Caco-2 (cell line): ENCODE measurements at regions not wholly inside any gene's neighbourhood (a gene's known extent, or its start where the extent isn't known, plus 50 kb on each side); places are given as distances from the start of the nearest gene placed in this dataset.

Source experiments
- BruUV-seq: library from RNA; stranded (reverse); fragments of 400-500 nt; replicated peaks from 2 replicates; lab custom pipeline; 2021; lab: Mats Ljungman, UMichigan
- CTCF ChIA-PET: fragments of 300-600 bp; sonication (Branson Sonifier 250); formaldehyde crosslinking; loops from one replicate; lab custom pipeline; 2022; ENCODE audit warnings: antibody characterized with exemption; lab: Charles Lee
- POLR2A ChIA-PET: fragments of 300-600 bp; sonication (Branson Sonifier 250); formaldehyde crosslinking; loops from one replicate; lab custom pipeline; 2022; ENCODE audit warnings: antibody characterized with exemption; lab: Charles Lee
- DNase-seq, 2 experiments: peaks; one replicate each; pipeline versions ENCODE4 v3.0.0 to v3.0.0-alpha.2; 2020 to 2022
- H3K27me3 ChIP-seq: replicated peaks from 2 replicates; pipeline ENCODE4 v1.6.0; 2011; ENCODE audit warnings: low read length; ENCODE audit not compliant: control insufficient read depth, insufficient read depth
- H3K36me3 ChIP-seq: 2 replicates; pipeline ENCODE4 v1.5.1; 2011; ENCODE audit warnings: low read length; ENCODE audit not compliant: control insufficient read depth, insufficient read depth
- H3K4me1 ChIP-seq: fragments of 250-450 bp; sonication (Bioruptor Pico); 2 replicates; pipeline ENCODE4 v1.5.1; 2020; ENCODE audit warnings: mild to moderate bottlenecking
- H3K4me3 ChIP-seq: 2 replicates; pipeline ENCODE4 v1.5.1; 2011; ENCODE audit warnings: low read depth, mild to moderate bottlenecking, control low read depth, low read length
- H3K9me3 ChIP-seq: fragments of 250-450 bp; sonication (Bioruptor Pico); 2 replicates; pipeline ENCODE4 v1.5.1; 2020; ENCODE audit warnings: mild to moderate bottlenecking, moderate library complexity
- H3K27ac Mint-ChIP-seq: one replicate; pipeline ENCODE4 v1.8.0; 2022; ENCODE audit warnings: mixed read lengths; ENCODE audit not compliant: unreplicated experiment
- H3K27me3 Mint-ChIP-seq: one replicate; pipeline ENCODE4 v1.8.0; 2022; ENCODE audit warnings: mixed read lengths; ENCODE audit not compliant: insufficient read depth, unreplicated experiment
- H3K36me3 Mint-ChIP-seq: one replicate; pipeline ENCODE4 v1.8.0; 2022; ENCODE audit warnings: mild to moderate bottlenecking, mixed read lengths; ENCODE audit not compliant: insufficient read depth, unreplicated experiment
- H3K4me1 Mint-ChIP-seq: one replicate; pipeline ENCODE4 v1.8.0; 2022; ENCODE audit warnings: low read depth, mixed read lengths; ENCODE audit not compliant: unreplicated experiment
- H3K4me3 Mint-ChIP-seq: one replicate; pipeline ENCODE4 v1.8.0; 2022; ENCODE audit warnings: mild to moderate bottlenecking, moderate library complexity, mixed read lengths; ENCODE audit not compliant: unreplicated experiment
- H3K9me3 Mint-ChIP-seq: one replicate; pipeline ENCODE4 v1.8.0; 2022; ENCODE audit warnings: mixed read lengths; ENCODE audit not compliant: unreplicated experiment
- CTCF ChIP-seq, 2 experiments: fragments of 200-600 bp in 1 of 2; IDR thresholded peaks; 1 replicate in 1 of 2; 2 replicates in 1 of 2; pipeline versions ENCODE4 v1.5.1 to v1.8.0; 2011 to 2022; ENCODE audit warnings: antibody characterized with exemption in 1 of 2, control low read depth in 1 of 2, inconsistent platforms in 1 of 2, low read depth in 1 of 2, low read length in 1 of 2, mild to moderate bottlenecking in 1 of 2, moderate library complexity in 1 of 2; ENCODE audit not compliant: insufficient read depth in 1 of 2, severe bottlenecking in 1 of 2, unreplicated experiment in 1 of 2
- intact Hi-C: fragments of 100-400 bp; cut with micrococcal nuclease; formaldehyde crosslinking; loops from one replicate; pipeline ENCODE4 v1.10.0; 2022; ENCODE audit not compliant: unreplicated experiment

DNA sequence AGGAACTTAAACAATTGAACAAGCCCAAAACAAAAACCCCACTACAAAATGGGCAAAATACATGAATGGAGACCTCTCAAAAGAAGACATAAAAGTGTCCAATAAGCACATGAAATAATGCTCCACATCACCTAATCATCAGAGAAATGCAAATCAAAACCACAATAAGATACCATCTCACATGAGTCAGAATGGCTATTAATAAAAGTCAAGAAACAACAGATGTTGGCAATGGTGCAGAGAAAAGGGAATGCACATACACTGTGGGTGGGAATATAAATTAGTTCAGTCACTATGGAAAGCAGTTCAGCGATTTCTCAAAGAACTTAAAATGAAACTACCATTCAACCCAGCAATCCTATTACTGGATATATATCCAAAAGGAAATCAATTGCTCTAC, 337.4 kb upstream of the GRIA1 start:
- Histone ChIP-seq H3K4me1 (no peaks in the 10 kb centered on the region), H3K4me3 (no peak overlapping the region), H3K9me3 (no peaks in the 10 kb centered on the region), H3K36me3 (no peaks in the 10 kb centered on the region), H3K27me3 (no peaks in the 10 kb centered on the region)
- POLR2A ChIA-PET: no interaction called here
- CTCF ChIA-PET: no interaction called here
- intact Hi-C loops: no loop called here
- Mint-ChIP-seq H3K27ac (no peak overlapping the region), H3K27me3 (peaks cover 3% of the 10 kb centered on the region), H3K36me3 (no peaks in the 10 kb centered on the region), H3K4me1 (no peaks in the 10 kb centered on the region), H3K9me3 (no peaks in the 10 kb centered on the region), H3K4me3 (no peak overlapping the region)
- DNase-seq: no peak
- no peak for TF ChIP-seq CTCF (IDR thresholded peaks at IDR 0.05; ENCODE audit: insufficient read depth in 1 of 2, low read depth in 1 of 2, low read length in 1 of 2, severe bottlenecking in 1 of 2, unreplicated experiment in 1 of 2)
- BruUV-seq: no TSS peak

DNA sequence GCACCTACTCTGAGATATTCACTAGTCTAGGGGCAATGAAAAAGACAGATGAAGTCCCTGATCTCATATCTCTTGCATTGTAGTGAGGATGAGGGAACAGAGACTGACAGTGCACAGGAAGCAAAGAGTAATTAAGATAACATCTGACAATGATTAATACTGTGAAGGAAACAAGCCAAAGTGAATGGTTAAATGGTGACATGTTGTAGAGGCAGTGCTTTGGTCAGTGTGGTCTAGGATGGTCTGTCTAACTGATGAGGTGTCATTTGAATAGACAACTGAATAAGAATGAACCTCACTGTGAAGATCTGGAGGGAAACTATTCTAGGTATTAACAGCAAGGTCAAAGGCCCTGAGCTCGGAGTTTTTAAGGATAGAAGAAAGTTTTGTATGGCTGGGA, 333.3 kb upstream of the GRIA1 start:
- DNase-seq: no peak
- H3K4me3 ChIP-seq: no peak overlapping the region
- no peaks in the 10 kb centered on the region for H3K4me1 ChIP-seq
- Mint-ChIP-seq H3K4me1 (no peaks in the 10 kb centered on the region), H3K36me3 (no peaks in the 10 kb centered on the region), H3K27ac (no peak overlapping the region), H3K4me3 (no peak overlapping the region), H3K9me3 (no peaks in the 10 kb centered on the region), H3K27me3 (peaks cover 4% of the 10 kb centered on the region)
- intact Hi-C loops: no loop called here
- no peaks in the 10 kb centered on the region for H3K36me3 ChIP-seq
- CTCF ChIA-PET: no interaction called here
- POLR2A ChIA-PET: no interaction called here
- H3K9me3 ChIP-seq: no peaks in the 10 kb centered on the region
- TF ChIP-seq CTCF (IDR thresholded peaks at IDR 0.05; ENCODE audit: insufficient read depth in 1 of 2, low read depth in 1 of 2, low read length in 1 of 2, severe bottlenecking in 1 of 2, unreplicated experiment in 1 of 2): no peak
- no TSS peak for BruUV-seq
- no peaks in the 10 kb centered on the region for H3K27me3 ChIP-seq

GRCh38 chr5:153158608-153159007, 331.9 kb upstream of the GRIA1 start:
- Mint-ChIP-seq H3K9me3 (no peaks in the 10 kb centered on the region), H3K4me1 (no peaks in the 10 kb centered on the region), H3K27ac (no peak overlapping the region), H3K27me3 (peaks cover 4% of the 10 kb centered on the region), H3K4me3 (no peak overlapping the region), H3K36me3 (no peaks in the 10 kb centered on the region)
- no peaks in the 10 kb centered on the region for H3K9me3 ChIP-seq
- intact Hi-C loops: no loop called here
- DNase-seq: no peak
- TF ChIP-seq CTCF (IDR thresholded peaks at IDR 0.05; ENCODE audit: insufficient read depth in 1 of 2, low read depth in 1 of 2, low read length in 1 of 2, severe bottlenecking in 1 of 2, unreplicated experiment in 1 of 2): no peak
- H3K4me1 ChIP-seq: no peaks in the 10 kb centered on the region
- H3K27me3 ChIP-seq: no peaks in the 10 kb centered on the region
- no peak overlapping the region for H3K4me3 ChIP-seq
- POLR2A ChIA-PET: no interaction called here
- no TSS peak for BruUV-seq
- CTCF ChIA-PET: no interaction called here
- H3K36me3 ChIP-seq: no peaks in the 10 kb centered on the region
